ENCODE measurements at regions not wholly inside any gene's neighbourhood (a gene's known extent, or its start where the extent isn't known, plus 50 kb on each side); places are given as distances from the start of the nearest gene placed in this dataset.

- TF ChIP-seq CTCF (optimal IDR thresholded peaks at IDR 0.05 in 1 of 3, IDR thresholded peaks at IDR 0.05 in 1 of 3, conservative IDR thresholded peaks at IDR 0.05 in 1 of 3; ENCODE audit: extremely low read depth in 1 of 3, insufficient read depth in 2 of 3, low read length in 3 of 3) (no peak), EZH2 (IDR thresholded peaks at IDR 0.05; ENCODE audit: low read length) (no peak)
These were observed 409.6 kb upstream of the PAPPA start for GRCh38 chr9:115743709-115744605.
